ENCODE measurements at regions not wholly inside any gene's neighbourhood (a gene's known extent, or its start where the extent isn't known, plus 50 kb on each side); places are given as distances from the start of the nearest gene placed in this dataset.
A peak's percentile ranks its signal among the peaks of the same experiment; 100 is the strongest.
"Not testable (repeated sequence)": the region's sequence is repeated elsewhere in the genome, so short reads cannot be mapped to it uniquely, and the experiment has no call there.

- no peak for DNase-seq
Measured at GRCh38 chr20:11671015-11671511, 246.6 kb upstream of the BTBD3 start.

GRCh38 chr20:11672959-11673358 is 244.7 kb upstream of the BTBD3 start:
- no peak for DNase-seq

GRCh38 chr20:11675920-11676629 is 241.6 kb upstream of the BTBD3 start:
- DNase-seq = no peak

- DNase-seq = peak; percentile 42
Measured at GRCh38 chr20:11676630-11677287, 240.9 kb upstream of the BTBD3 start.

GRCh38 chr20:11677428-11677827 is 240.3 kb upstream of the BTBD3 start:
- no peak for DNase-seq

- DNase-seq = no peak
Measured at GRCh38 chr20:11677836-11678235, 239.9 kb upstream of the BTBD3 start.

GRCh38 chr20:11682285-11682684 is 235.4 kb upstream of the BTBD3 start:
- no peak for DNase-seq

- DNase-seq = no peak
Measured at GRCh38 chr20:11686195-11686594, 231.5 kb upstream of the BTBD3 start.

GRCh38 chr20:11686820-11687543 is 230.7 kb upstream of the BTBD3 start:
- peak; percentile 71 for DNase-seq

- DNase-seq = no peak
Measured at GRCh38 chr20:11687546-11688292, 230.0 kb upstream of the BTBD3 start.

GRCh38 chr20:11689262-11689661 is 228.4 kb upstream of the BTBD3 start:
- DNase-seq = no peak

GRCh38 chr20:11691766-11692165 is 225.9 kb upstream of the BTBD3 start:
- DNase-seq = no peak

- no peak for DNase-seq
Measured at GRCh38 chr20:11692567-11692966, 225.1 kb upstream of the BTBD3 start.

GRCh38 chr20:11694467-11694866 is 223.2 kb upstream of the BTBD3 start:
- DNase-seq = no peak

GRCh38 chr20:11697055-11697454 is 220.6 kb upstream of the BTBD3 start:
- DNase-seq = no peak

- no peak for DNase-seq
Measured at GRCh38 chr20:11697646-11698045, 220.0 kb upstream of the BTBD3 start.

- no peak for DNase-seq
Measured at GRCh38 chr20:11698124-11698523, 219.6 kb upstream of the BTBD3 start.

- DNase-seq = no peak
Measured at GRCh38 chr20:11700831-11701230, 216.9 kb upstream of the BTBD3 start.

- no peak for DNase-seq
Measured at GRCh38 chr20:11702721-11703518, 214.8 kb upstream of the BTBD3 start.

- DNase-seq = no peak
Measured at GRCh38 chr20:11705512-11705911, 212.2 kb upstream of the BTBD3 start.

GRCh38 chr20:11708223-11708622 is 209.5 kb upstream of the BTBD3 start:
- not testable (repeated sequence) for DNase-seq

- DNase-seq = no peak
Measured at GRCh38 chr20:11711214-11711613, 206.5 kb upstream of the BTBD3 start.

Measured in left hindlimb (tissue), 1 donor.